ENCODE measurements at regions not wholly inside any gene's neighbourhood (a gene's known extent, or its start where the extent isn't known, plus 50 kb on each side); places are given as distances from the start of the nearest gene placed in this dataset.

DNA sequence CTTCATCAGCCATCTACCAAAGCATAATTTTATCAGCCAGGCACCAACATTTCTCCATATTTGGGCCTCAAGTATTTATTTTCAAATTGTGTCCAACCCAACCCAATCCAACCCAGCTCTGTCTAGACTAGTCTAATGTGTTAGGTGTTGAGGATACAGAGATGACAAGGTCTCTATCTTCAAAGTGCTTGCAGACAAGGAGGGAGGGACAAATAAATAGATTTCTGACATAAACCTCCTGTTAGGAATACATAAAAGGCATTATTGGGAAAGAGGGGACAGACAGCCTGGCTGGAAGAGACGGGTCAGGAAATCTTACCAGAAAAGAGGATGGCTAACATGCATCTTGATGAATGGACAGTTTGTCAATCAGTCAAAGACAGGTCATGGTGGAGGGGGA lies 115.4 kb upstream of the RPS6KA3 start:
- TF ChIP-seq POLR2A (IDR thresholded peaks at IDR 0.05), result no peak
- TF ChIP-seq, protein P1, sequence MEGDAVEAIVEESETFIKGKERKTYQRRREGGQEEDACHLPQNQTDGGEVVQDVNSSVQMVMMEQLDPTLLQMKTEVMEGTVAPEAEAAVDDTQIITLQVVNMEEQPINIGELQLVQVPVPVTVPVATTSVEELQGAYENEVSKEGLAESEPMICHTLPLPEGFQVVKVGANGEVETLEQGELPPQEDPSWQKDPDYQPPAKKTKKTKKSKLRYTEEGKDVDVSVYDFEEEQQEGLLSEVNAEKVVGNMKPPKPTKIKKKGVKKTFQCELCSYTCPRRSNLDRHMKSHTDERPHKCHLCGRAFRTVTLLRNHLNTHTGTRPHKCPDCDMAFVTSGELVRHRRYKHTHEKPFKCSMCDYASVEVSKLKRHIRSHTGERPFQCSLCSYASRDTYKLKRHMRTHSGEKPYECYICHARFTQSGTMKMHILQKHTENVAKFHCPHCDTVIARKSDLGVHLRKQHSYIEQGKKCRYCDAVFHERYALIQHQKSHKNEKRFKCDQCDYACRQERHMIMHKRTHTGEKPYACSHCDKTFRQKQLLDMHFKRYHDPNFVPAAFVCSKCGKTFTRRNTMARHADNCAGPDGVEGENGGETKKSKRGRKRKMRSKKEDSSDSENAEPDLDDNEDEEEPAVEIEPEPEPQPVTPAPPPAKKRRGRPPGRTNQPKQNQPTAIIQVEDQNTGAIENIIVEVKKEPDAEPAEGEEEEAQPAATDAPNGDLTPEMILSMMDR (IDR thresholded peaks at IDR 0.05), result no peak
